SH-SY5Y (cell line): ENCODE measurements at regions not wholly inside any gene's neighbourhood (a gene's known extent, or its start where the extent isn't known, plus 50 kb on each side); places are given as distances from the start of the nearest gene placed in this dataset.

Source experiments
- GATA2 ChIP-seq: IDR thresholded peaks from 2 replicates; pipeline ENCODE4 v1.6.1; 2011; ENCODE audit warnings: mild to moderate bottlenecking, low read depth, low read length
- GATA3 ChIP-seq: IDR thresholded peaks from 2 replicates; pipeline ENCODE4 v1.6.1; 2011; ENCODE audit warnings: low read depth, mild to moderate bottlenecking, low read length, moderate library complexity

DNA sequence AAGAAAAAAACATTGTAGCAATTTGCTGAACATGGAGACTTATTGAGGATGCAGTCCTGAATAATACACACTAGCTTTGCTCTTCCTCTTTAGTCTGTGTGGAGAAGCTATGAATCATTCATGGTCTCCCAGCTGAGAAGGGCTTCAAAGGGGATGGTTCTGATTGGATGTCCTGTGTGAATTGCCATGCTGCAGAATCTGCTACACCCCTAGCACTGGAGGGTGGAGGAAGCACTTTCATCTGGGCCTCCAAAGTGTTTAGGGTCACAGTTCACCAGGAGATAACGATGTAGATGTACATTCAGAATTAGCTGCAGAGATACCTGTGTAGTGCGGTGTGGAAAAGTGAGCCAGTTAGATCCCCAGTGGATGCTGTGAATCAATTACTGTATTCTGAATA is 321.1 kb upstream of the EDNRB start:
- no peak for TF ChIP-seq GATA3

DNA sequence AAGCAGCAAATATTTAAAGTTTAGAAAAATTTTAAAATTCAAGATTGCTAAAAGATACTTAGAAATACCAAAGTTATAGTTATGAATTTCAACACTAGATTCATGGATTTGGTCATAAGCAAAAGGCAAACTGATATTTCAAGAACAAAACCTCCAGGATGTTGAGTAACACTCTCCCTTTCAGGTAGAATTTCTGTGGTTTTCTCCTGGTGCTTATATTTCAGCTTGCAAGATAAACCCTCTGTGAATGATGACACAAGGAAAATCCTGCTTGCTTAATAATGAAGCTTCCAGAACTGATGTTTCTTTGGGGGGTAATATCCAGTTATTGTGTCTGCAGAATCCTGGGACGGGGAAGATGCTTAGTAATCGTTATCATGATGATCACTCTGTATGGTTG is 320.3 kb upstream of the EDNRB start:
- no peak for TF ChIP-seq GATA3
- no peak for TF ChIP-seq GATA2

DNA sequence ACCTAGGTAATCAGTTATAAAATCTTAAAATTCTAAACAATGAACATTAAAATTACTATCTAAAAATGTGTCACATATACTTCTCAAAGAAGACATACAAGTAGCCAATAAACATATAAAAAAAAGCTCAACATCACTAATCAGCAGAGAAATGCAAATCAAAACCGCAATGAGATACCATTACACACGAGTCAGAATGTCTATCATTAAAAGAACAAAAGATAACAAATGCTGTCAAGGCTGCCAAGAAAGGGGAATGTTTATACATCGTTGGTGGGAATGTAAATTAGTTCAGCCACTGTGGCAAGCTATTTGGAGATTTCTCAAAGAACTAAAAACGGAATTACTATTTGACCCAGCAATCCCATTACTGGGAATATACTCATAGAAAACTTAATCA is 310.3 kb upstream of the EDNRB start:
- TF ChIP-seq GATA3 (no peak), GATA2 (no peak)

DNA sequence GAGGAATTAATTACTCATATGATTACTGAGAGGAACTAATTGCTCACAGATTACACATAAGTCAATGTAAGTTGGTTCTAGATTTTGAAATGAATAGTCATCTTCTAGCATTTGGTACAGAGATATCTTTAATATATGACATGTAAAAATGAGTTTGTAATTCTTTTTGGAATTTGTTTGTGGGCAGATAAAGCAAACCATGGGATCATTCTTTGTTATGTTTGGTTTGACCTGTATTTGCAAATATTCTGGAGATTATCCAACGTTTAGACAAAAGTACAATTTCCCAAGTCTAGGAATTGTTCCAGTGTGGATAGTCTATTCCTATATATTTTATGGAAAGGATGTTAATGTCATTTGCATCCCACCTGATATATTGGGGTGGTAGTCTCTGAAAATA is 309.6 kb upstream of the EDNRB start:
- TF ChIP-seq GATA3 (no peak), GATA2 (no peak)

DNA sequence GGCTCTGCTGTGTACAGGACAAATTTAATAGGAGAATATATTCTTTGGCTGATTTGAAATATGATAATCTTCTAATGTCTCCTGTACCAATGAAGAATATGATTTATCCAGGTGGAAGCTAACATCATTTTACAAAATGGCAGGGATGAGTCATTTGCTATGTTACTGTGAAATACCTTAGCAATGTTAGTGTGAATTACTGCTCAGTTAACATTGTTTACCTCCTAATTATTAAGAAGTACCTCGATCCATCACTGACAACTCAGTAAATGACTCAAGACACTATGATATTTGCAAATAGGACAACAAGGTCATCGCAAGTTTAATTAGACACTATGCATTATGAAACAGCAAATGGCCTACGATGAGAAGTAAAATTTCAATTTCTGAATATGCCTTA is 309.1 kb upstream of the EDNRB start:
- TF ChIP-seq GATA2: no peak
- no peak for TF ChIP-seq GATA3

DNA sequence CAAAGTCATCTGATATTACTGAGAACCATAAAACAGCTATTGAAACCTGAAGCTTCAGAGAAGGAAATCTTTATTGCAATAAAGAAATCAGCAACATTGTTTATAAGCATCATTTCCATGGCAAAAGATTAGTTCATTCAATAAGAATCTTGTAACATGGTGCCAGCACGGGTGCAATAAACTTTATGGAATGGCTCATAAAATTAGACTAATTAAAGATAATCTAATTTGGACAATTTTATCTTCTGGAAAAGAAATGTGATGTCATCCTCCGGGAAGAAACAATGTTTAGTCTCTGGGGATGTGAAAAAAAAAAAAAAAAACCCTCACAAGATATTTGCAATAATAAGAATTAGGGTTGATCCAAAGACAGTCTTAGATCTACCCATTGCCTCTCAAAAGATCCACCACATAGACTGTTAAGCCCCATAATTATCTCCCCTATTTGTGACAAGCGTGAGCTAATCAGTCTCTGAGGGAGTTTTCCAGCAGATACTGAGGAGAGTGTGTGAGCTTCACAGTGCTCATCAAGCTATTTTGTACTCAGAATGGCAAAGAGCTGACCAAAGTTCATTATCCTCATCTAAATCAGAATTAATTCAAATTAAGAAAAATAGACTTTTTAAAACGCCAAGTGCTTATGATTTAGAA is 297.0 kb upstream of the EDNRB start:
- TF ChIP-seq GATA3 (no peak), GATA2 (no peak)

DNA sequence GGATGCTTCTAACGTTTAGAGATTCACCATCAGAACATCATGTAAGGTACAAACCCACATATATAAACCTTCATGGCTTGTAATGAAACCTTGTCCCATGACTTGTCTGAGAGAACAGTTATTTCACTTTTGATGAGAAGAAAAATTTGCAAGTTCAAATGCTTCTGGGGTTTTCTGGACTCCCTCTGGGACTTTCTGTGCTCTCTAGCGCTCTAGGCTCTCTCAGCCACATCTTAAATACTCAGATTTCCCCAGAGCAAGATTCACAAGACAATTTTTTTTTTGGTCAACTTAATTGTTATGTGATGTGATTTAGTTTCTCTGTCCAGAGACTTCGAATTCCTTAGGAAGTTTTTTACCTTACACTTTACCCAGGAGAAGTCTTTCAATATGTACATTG is 282.8 kb upstream of the EDNRB start:
- TF ChIP-seq GATA3: no peak

DNA sequence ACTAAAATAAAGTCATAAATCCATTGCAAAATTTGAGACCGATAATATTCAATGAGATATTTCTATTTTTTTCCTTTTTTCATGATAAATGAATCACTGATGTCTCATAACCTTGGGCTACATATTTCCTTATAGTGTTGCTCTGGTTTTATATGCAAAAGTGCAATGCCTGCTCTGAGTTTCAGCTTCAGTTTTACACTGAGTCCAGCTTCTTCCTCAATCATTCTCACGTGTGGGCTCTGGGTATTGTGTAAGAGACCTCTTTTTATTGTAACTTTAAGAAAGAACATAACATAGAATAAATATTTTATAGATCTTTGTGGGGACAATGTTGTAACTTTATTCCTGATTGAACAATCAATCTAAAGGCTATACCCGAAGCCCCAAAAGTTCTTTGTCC is 280.2 kb upstream of the EDNRB start:
- TF ChIP-seq GATA3 (no peak), GATA2 (no peak)

DNA sequence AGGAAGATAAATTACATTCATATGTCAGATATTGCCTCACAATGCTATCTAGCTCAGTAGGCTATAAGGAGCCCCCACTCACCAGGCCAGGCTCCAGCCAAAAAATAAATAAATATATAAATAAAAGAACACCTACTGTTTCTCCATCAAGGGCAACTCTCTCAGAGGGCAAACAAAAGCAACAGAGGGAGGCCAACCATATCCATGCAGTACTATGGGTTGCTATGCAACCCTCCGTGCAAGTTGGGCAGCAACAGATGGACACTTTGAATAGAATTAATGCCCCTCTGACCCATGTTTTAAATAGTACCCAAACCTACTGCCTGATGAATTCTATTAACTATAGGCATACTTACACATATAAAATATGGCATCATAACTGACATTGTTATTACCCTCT is 279.8 kb upstream of the EDNRB start:
- TF ChIP-seq GATA3: no peak
- no peak for TF ChIP-seq GATA2

DNA sequence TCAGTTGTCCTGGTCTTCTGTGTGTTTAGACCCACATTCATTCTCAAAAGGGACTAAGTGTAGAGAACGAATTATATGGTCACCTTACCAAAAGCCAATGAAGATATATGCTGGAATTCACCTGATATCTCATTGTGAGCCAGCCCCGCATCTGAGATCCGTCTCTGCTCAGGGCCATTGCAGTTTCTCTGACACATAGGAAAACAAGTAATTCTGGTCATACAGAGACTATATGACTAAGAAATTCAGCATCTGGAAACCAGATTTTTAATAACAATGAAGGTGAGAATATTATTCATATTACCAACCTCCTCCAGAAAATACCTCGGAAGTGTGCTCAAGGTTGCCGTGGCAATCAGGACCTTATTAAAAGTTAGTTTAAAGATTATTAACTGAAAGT is 278.6 kb upstream of the EDNRB start:
- TF ChIP-seq GATA3 (no peak), GATA2 (no peak)

DNA sequence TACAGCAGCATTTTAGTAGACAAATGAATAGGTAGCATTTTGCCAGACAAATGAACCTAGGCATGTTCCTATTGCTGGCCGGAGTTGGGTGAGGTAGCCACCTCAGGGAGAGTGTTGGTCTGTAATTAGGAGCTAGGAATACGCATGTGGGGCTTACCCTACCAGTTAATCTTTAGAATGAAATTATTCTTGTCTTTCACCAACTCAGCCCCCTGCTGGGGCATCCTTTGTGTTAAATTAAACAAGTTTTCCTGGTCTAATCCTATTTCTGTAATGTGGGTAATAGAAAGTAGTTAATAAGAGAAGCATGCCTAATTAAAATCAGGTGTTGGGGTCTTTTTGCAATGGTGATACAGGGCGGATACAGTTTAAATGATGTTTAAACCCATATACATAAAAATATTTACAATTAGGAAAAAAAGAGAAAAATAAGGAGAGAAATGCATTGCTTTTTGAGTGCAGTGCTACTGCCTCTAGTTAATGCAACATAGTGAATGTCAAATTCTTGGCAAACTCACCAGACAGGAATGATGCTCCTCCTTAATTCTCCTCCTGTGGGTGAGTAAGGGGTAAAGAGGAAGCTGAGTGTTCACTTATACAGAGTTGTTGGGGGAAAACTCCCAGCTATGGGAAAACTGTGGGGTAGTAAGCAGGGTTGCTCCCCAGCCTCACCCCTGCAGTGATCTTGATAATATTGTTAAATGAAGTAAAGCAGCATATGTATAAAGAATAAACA is 276.4 kb upstream of the EDNRB start:
- TF ChIP-seq GATA3: no peak
- no peak for TF ChIP-seq GATA2

DNA sequence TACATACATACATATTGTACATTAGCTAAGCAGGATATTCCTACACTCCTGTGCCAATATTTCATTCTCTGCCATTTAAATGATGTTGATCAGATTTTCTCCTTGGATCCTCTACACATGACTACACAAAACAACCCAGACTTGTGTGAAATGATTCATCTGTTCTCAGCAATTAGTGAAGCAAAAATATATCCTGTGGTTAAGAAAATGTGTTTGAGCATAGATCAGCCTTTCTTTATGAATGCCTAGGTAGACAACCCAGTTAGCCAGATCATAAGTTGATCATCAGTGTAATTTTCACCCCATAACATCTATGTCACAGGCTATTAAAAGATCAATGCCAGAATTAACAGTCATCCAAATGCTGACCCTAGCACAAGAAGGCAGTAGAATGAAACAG is 275.2 kb upstream of the EDNRB start:
- TF ChIP-seq GATA2 (no peak), GATA3 (no peak)

DNA sequence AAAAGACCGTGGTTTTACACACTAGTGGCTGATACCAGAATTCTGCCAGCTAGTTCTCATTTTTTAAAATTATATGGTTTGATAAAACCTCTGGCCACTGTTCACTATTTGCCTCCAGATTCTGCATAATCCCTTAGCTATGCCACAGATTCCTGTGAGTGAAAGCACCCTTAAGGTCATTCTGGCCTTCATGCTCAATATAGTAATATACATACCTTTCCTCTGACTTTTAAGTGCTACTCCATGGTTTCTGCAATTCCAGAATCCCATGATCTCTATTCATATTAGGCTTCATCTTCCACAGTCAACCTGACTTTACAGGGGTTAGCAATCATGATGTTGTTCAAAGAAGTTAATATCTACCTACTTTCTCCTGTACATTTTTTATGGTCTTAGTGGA is 274.1 kb upstream of the EDNRB start:
- TF ChIP-seq GATA3: no peak
- no peak for TF ChIP-seq GATA2

DNA sequence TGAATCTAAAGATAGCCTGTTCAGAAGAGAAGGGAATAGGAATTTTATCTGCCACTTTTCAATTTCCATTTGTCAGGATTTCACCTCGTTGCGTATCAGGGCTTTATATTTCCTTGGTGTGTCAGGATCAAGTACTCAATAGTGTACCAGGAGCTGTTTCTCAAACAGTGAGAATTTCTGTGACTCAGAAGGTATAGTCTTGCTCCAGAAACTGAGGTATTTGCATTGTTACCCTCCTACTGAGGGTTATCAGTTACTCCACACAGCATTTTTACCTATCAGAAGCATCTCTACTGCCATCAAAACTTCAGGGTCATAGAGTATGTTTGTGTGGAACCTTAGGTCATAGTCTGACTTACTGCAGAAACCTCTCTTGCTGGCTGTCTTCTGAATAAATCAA is 271.7 kb upstream of the EDNRB start:
- TF ChIP-seq GATA2 (no peak), GATA3 (no peak)

DNA sequence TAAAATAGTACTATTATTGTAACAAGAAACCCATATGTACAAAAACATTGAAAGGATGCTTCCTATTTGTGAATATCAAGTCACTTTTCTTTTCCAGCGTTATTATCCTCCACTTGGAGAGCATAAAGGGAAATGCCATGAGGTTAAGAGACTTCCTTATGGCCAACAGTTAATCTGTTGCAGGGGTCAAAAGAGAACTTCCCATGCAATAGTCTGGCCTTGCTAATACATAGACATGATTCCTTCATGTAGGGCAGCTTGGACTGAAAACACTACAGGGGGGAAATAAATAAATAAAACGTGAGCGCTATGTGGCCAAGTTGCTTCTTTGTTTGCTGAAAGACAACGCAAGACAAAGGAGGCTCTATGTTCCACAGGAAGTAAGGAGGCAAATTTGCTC is 269.1 kb upstream of the EDNRB start:
- TF ChIP-seq GATA3 (no peak), GATA2 (no peak)

DNA sequence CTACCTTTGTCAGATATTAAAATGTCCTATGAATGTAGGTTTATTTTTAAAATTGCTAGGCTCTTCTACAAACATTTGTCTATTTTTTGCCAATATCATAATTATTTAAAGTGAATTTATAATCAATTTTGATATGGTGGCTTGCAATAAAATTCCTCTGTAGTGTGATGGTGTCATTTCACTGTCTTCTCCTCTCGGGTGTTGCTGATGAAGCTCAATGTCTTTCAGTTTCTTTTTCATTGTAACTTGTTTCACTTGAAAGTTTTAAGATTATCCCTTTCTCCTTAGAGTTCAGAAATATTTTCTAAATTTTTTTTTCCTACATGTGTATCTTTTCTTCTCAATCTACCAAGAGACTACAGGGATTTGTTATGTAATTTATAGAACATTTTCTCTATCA is 267.1 kb upstream of the EDNRB start:
- TF ChIP-seq GATA3: no peak
- TF ChIP-seq GATA2: no peak
